Left hindlimb (tissue), 1 donor: ENCODE measurements at regions not wholly inside any gene's neighbourhood (a gene's known extent, or its start where the extent isn't known, plus 50 kb on each side); places are given as distances from the start of the nearest gene placed in this dataset.
"Not testable (repeated sequence)": the region's sequence is repeated elsewhere in the genome, so short reads cannot be mapped to it uniquely, and the experiment has no call there.

Experiments used
- DNase-seq: peaks from one replicate; pipeline ENCODE4 v3.0.0-alpha.2; 2018

- no peak for DNase-seq
These were observed 1411.5 kb upstream of the ACVR2A start for GRCh38 chr2:146433116-146433875.

GRCh38 chr2:146429366-146429765 lies 1415.5 kb upstream of the ACVR2A start:
- DNase-seq, result no peak

GRCh38 chr2:146417942-146418341 lies 1426.9 kb upstream of the ACVR2A start:
- DNase-seq, result no peak

GRCh38 chr2:146415291-146415690 lies 1429.5 kb upstream of the ACVR2A start:
- DNase-seq, result no peak

GRCh38 chr2:146414456-146414855 lies 1430.4 kb upstream of the ACVR2A start:
- no peak for DNase-seq

GRCh38 chr2:146413086-146413610 lies 1431.7 kb upstream of the ACVR2A start:
- DNase-seq, result no peak

- no peak for DNase-seq
These were observed 1432.2 kb upstream of the ACVR2A start for GRCh38 chr2:146412625-146413024.

- DNase-seq, result not testable (repeated sequence)
These were observed 1439.2 kb upstream of the ACVR2A start for GRCh38 chr2:146405402-146406309.

- DNase-seq, result not testable (repeated sequence)
These were observed 1441.2 kb upstream of the ACVR2A start for GRCh38 chr2:146403546-146404160.

- peak; percentile 29 for DNase-seq
These were observed 1452.2 kb upstream of the ACVR2A start for GRCh38 chr2:146392631-146393030.

GRCh38 chr2:146392186-146392585 lies 1452.6 kb upstream of the ACVR2A start:
- peak; percentile 18 for DNase-seq

GRCh38 chr2:146388757-146389156 lies 1456.1 kb upstream of the ACVR2A start:
- DNase-seq, result no peak

GRCh38 chr2:146386096-146386495 lies 1458.7 kb upstream of the ACVR2A start:
- DNase-seq, result no peak

- DNase-seq, result no peak
These were observed 1459.8 kb upstream of the ACVR2A start for GRCh38 chr2:146385031-146385430.

- no peak for DNase-seq
These were observed 1468.2 kb upstream of the ACVR2A start for GRCh38 chr2:146376511-146377064.

GRCh38 chr2:146374505-146374904 lies 1470.3 kb upstream of the ACVR2A start:
- no peak for DNase-seq

- DNase-seq, result not testable (repeated sequence)
These were observed 1473.5 kb upstream of the ACVR2A start for GRCh38 chr2:146371364-146371763.

- DNase-seq, result no peak
These were observed 1474.0 kb upstream of the ACVR2A start for GRCh38 chr2:146370826-146371225.

- DNase-seq, result no peak
These were observed 1478.6 kb upstream of the ACVR2A start for GRCh38 chr2:146366276-146366675.

GRCh38 chr2:146365041-146365440 lies 1479.8 kb upstream of the ACVR2A start:
- DNase-seq, result no peak

- DNase-seq, result no peak
These were observed 1481.1 kb upstream of the ACVR2A start for GRCh38 chr2:146363731-146364130.

GRCh38 chr2:146351689-146352088 lies 1493.1 kb upstream of the ACVR2A start:
- DNase-seq, result no peak

GRCh38 chr2:146349334-146349733 lies 1495.5 kb upstream of the ACVR2A start:
- DNase-seq, result no peak
